H9 (cell line): ENCODE measurements at regions not wholly inside any gene's neighbourhood (a gene's known extent, or its start where the extent isn't known, plus 50 kb on each side); places are given as distances from the start of the nearest gene placed in this dataset.

ENCODE experiments used
- DNase-seq: peaks from one replicate; pipeline ENCODE4 v3.0.0-alpha.2; 2017
- H2AFZ ChIP-seq: one replicate; pipeline ENCODE4 v1.6.1; 2013; ENCODE audit warnings: mild to moderate bottlenecking, low read length, control low read depth, moderate library complexity
- H2AK5ac ChIP-seq: 2 replicates; pipeline ENCODE4 v1.6.1; 2013; ENCODE audit warnings: low read length, control low read depth, mixed read lengths; ENCODE audit not compliant: insufficient read length
- H2BK120ac ChIP-seq: one replicate; pipeline ENCODE4 v1.6.1; 2013; ENCODE audit warnings: low read depth, mild to moderate bottlenecking, low read length, control low read depth, inconsistent platforms; ENCODE audit not compliant: poor library complexity, severe bottlenecking
- H2BK12ac ChIP-seq: 2 replicates; pipeline ENCODE4 v1.6.1; 2013; ENCODE audit warnings: low read length, control low read depth, mixed read lengths, low read depth; ENCODE audit not compliant: insufficient read length
- H2BK15ac ChIP-seq: 2 replicates; pipeline ENCODE4 v1.6.1; 2013; ENCODE audit warnings: low read depth, low read length, control low read depth
- H2BK20ac ChIP-seq: one replicate; pipeline ENCODE4 v1.6.1; 2013; ENCODE audit warnings: low read depth, mild to moderate bottlenecking, low read length, control low read depth, inconsistent platforms; ENCODE audit not compliant: poor library complexity, severe bottlenecking
- H2BK5ac ChIP-seq: 2 replicates; pipeline ENCODE4 v1.6.1; 2013; ENCODE audit warnings: low read length, control low read depth, mixed read lengths; ENCODE audit not compliant: insufficient read length
- H3K14ac ChIP-seq: 2 replicates; pipeline ENCODE4 v1.6.1; 2013; ENCODE audit warnings: low read length, control low read depth; ENCODE audit not compliant: insufficient read depth
- H3K18ac ChIP-seq: 2 replicates; pipeline ENCODE4 v1.6.1; 2013; ENCODE audit warnings: low read depth, mild to moderate bottlenecking, mixed read lengths, low read length, control low read depth; ENCODE audit not compliant: insufficient read length
- H3K23ac ChIP-seq: 2 replicates; pipeline ENCODE4 v1.6.1; 2013; ENCODE audit warnings: low read length, control low read depth, mixed read lengths, low read depth; ENCODE audit not compliant: insufficient read length
- H3K23me2 ChIP-seq: 2 replicates; pipeline ENCODE4 v1.6.1; 2013; ENCODE audit warnings: low read depth, mild to moderate bottlenecking, mixed read lengths, low read length, control low read depth; ENCODE audit not compliant: insufficient read length, poor library complexity, severe bottlenecking
- H3K27ac ChIP-seq: 2 replicates; pipeline ENCODE4 v1.5.1; 2013; ENCODE audit warnings: low read length, control low read depth, mixed read lengths, low read depth; ENCODE audit not compliant: insufficient read length
- H3K27me3 ChIP-seq: 2 replicates; pipeline ENCODE4 v1.6.1; 2013; ENCODE audit warnings: low read length, control low read depth, inconsistent platforms; ENCODE audit not compliant: insufficient read depth
- H3K4ac ChIP-seq: 2 replicates; pipeline ENCODE4 v1.6.1; 2013; ENCODE audit warnings: low read depth, mild to moderate bottlenecking, control low read depth, inconsistent platforms, low read length, moderate library complexity
- H3K4me1 ChIP-seq: 2 replicates; pipeline ENCODE4 v1.6.1; 2013; ENCODE audit warnings: low read length, control low read depth, inconsistent platforms; ENCODE audit not compliant: insufficient read depth
- H3K4me2 ChIP-seq: 2 replicates; pipeline ENCODE4 v1.6.1; 2013; ENCODE audit warnings: low read length, control low read depth, mixed read lengths; ENCODE audit not compliant: insufficient read length, insufficient read depth
- H3K56ac ChIP-seq: 2 replicates; pipeline ENCODE4 v1.6.1; 2013; ENCODE audit warnings: low read depth, mild to moderate bottlenecking, mixed read lengths, low read length, control low read depth; ENCODE audit not compliant: insufficient read length
- H3K79me1 ChIP-seq: 2 replicates; pipeline ENCODE4 v1.6.1; 2013; ENCODE audit warnings: low read depth, mild to moderate bottlenecking, moderate library complexity, low read length, control low read depth, inconsistent platforms; ENCODE audit not compliant: insufficient read depth, poor library complexity, severe bottlenecking
- H3K79me2 ChIP-seq: 2 replicates; pipeline ENCODE4 v1.6.1; 2013; ENCODE audit warnings: low read length, control low read depth, inconsistent platforms; ENCODE audit not compliant: insufficient read depth
- H3K9ac ChIP-seq: 2 replicates; pipeline ENCODE4 v1.6.1; 2013; ENCODE audit warnings: low read length, control low read depth, mixed read lengths; ENCODE audit not compliant: insufficient read length; ENCODE audit errors: extremely low read depth
- H3K9me3 ChIP-seq: one replicate; pipeline ENCODE4 v1.6.1; 2013; ENCODE audit warnings: low read depth, low read length, inconsistent platforms; ENCODE audit not compliant: control insufficient read depth
- H3T11ph ChIP-seq: one replicate; pipeline ENCODE4 v1.6.1; 2013; ENCODE audit warnings: mild to moderate bottlenecking, low read length, control low read depth, inconsistent platforms
- H4K20me1 ChIP-seq: one replicate; pipeline ENCODE4 v1.6.1; 2013; ENCODE audit not compliant: control insufficient read depth, insufficient read length, insufficient read depth
- H4K5ac ChIP-seq: 2 replicates; pipeline ENCODE4 v1.6.1; 2013; ENCODE audit warnings: low read depth, mild to moderate bottlenecking, mixed read lengths, low read length, control low read depth; ENCODE audit not compliant: insufficient read length
- H4K8ac ChIP-seq: replicated peaks from 2 replicates; pipeline ENCODE4 v1.6.1; 2013; ENCODE audit warnings: low read length, control low read depth, mixed read lengths, low read depth; ENCODE audit not compliant: insufficient read length
- H4K91ac ChIP-seq: 2 replicates; pipeline ENCODE4 v1.6.1; 2013; ENCODE audit warnings: low read depth, mild to moderate bottlenecking, moderate library complexity, mixed read lengths, low read length, control low read depth; ENCODE audit not compliant: insufficient read length
- H3K27ac Mint-ChIP-seq, 3 experiments: 2 replicates in 2 of 3; 3 replicates in 1 of 3; pipeline ENCODE4 v1.8.0; 2020 to 2021; ENCODE audit warnings: mixed read lengths in 3 of 3, mild to moderate bottlenecking in 1 of 3, moderate library complexity in 1 of 3
- H3K27me3 Mint-ChIP-seq: 2 replicates; pipeline ENCODE4 v1.8.0; 2021; ENCODE audit warnings: low read depth, mild to moderate bottlenecking, moderate library complexity, mixed read lengths
- H3K36me3 Mint-ChIP-seq, 3 experiments: 2 replicates in 2 of 3; 3 replicates in 1 of 3; pipeline ENCODE4 v1.8.0; 2020 to 2021; ENCODE audit warnings: low read depth in 3 of 3, mixed read lengths in 3 of 3; ENCODE audit not compliant: insufficient read depth in 1 of 3
- H3K4me1 Mint-ChIP-seq, 2 experiments: 2 replicates each; pipeline ENCODE4 v1.8.0; 2020; ENCODE audit warnings: mixed read lengths in 2 of 2
- H3K4me3 Mint-ChIP-seq, 2 experiments: 2 replicates in 1 of 2; 3 replicates in 1 of 2; pipeline ENCODE4 v1.8.0; 2020 to 2021; ENCODE audit warnings: mild to moderate bottlenecking in 2 of 2, mixed read lengths in 2 of 2, moderate library complexity in 1 of 2
- H3K9me3 Mint-ChIP-seq, 2 experiments: 2 replicates in 1 of 2; 3 replicates in 1 of 2; pipeline ENCODE4 v1.8.0; 2020; ENCODE audit warnings: mild to moderate bottlenecking in 2 of 2, mixed read lengths in 2 of 2, moderate library complexity in 1 of 2
- CTCF ChIP-seq: fragments of 200-600 bp; sonication (generic); conservative IDR thresholded peaks from 3 replicates; pipeline ENCODE4 v1.8.0; 2021; ENCODE audit warnings: antibody characterized with exemption, mild to moderate bottlenecking
- WGBS: extraction: QIAGEN DNeasy Blood & Tissue Kit; methylation state at CpG from one replicate; pipeline ENCODE4 v1.1.7; 2013; ENCODE audit warnings: missing lambda C conversion rate, low lambda C conversion rate, mixed read lengths; ENCODE audit not compliant: insufficient read length; ENCODE audit errors: extremely low coverage; 5-methylcytosine and 5-hydroxymethylcytosine counted together

GRCh38 chr13:48782429-48782840, 128.7 kb downstream of the CYSLTR2 start:
- H3K27ac ChIP-seq = no peak overlapping the region
- Mint-ChIP-seq H3K4me1 (peaks cover 0 to 2% of the 10 kb centered on the region in 2 experiments; a peak in 1 of 4 replicates), H3K27me3 (no peaks in the 10 kb centered on the region), H3K9me3 (peaks cover 25% of the 10 kb centered on the region in 2 experiments), H3K4me3 (no peak overlapping the region), H3K36me3 (peaks cover 0 to 11% (median 2%) of the 10 kb centered on the region in 3 experiments; a peak in 2 of 7 replicates), H3K27ac (no peak overlapping the region)
- no peak overlapping the region for H4K5ac ChIP-seq
- H3K79me2 ChIP-seq = no peaks in the 10 kb centered on the region
- no peak overlapping the region for H4K8ac ChIP-seq
- no peak overlapping the region for H3T11ph ChIP-seq
- no peaks in the 10 kb centered on the region for H3K4me1 ChIP-seq
- H3K79me1 ChIP-seq = no peaks in the 10 kb centered on the region
- H2BK5ac ChIP-seq = no peak overlapping the region
- DNase-seq = no peak
- no peaks in the 10 kb centered on the region for H3K23me2 ChIP-seq
- no peak overlapping the region for H2BK12ac ChIP-seq
- no peak for TF ChIP-seq CTCF
- H2AFZ ChIP-seq = no peak overlapping the region
- no peak overlapping the region for H4K91ac ChIP-seq
- H2BK15ac ChIP-seq = no peak overlapping the region
- H2AK5ac ChIP-seq = no peak overlapping the region
- H3K4me2 ChIP-seq = no peak overlapping the region
- no peaks in the 10 kb centered on the region for H3K27me3 ChIP-seq
- no peak overlapping the region for H3K23ac ChIP-seq
- no peak overlapping the region for H3K14ac ChIP-seq
- no peak overlapping the region for H3K18ac ChIP-seq
- H3K9ac ChIP-seq = no peak overlapping the region
- H3K4ac ChIP-seq = no peak overlapping the region
- H2BK120ac ChIP-seq = no peak overlapping the region
- WGBS = no CpG with 5 or more reads among the region's 3 CpGs
- no peaks in the 10 kb centered on the region for H4K20me1 ChIP-seq
- H2BK20ac ChIP-seq = no peak overlapping the region
- H3K9me3 ChIP-seq = no peaks in the 10 kb centered on the region
- no peak overlapping the region for H3K56ac ChIP-seq
